NCI-H748 treated with DMSO at 0.1 percent for 48 hours (cell line): ENCODE measurements at regions not wholly inside any gene's neighbourhood (a gene's known extent, or its start where the extent isn't known, plus 50 kb on each side); places are given as distances from the start of the nearest gene placed in this dataset.

Experiments used
- DNase-seq: peaks from one replicate; lab custom pipeline; 2025; lab: John Stamatoyannopoulos, UW

DNA sequence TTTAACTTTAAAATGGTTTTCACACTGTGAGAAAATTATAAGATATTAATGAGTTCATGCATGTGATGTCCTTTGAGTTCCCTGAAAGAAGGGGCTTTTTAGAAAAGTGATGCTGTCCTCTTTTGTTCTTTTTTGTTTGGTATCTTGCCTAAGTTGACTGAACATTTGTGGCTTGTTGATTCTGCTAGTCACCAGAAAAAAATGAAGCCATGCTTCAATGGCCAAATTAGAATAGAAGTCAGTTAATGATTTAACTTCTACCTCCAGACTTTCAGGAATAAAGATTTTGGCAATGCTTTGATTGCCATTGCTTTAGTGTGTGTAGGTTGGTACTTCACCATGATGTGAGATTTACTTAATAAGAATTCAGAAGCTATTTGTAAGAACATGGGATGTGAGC is 260.6 kb upstream of the NECTIN3 start:
- DNase-seq: no peak

DNA sequence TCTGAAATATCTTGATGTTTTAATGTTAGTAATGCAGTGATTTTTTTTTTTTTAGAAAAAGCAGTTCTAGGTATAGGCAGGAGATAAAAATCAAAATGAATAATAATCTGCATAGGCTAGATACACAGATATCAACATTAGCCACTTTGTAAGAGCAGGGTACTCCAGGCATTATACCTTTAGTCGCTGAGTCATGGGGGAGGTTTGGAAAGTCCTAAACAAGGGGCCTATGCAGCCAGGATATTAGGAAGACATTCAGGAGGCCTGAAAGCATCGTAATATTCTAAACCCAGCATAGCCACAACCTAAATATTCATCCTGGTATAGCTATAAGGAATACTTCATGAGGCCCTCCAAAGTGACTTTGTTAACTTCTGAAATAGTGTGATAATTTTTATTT is 258.1 kb upstream of the NECTIN3 start:
- no peak for DNase-seq

DNA sequence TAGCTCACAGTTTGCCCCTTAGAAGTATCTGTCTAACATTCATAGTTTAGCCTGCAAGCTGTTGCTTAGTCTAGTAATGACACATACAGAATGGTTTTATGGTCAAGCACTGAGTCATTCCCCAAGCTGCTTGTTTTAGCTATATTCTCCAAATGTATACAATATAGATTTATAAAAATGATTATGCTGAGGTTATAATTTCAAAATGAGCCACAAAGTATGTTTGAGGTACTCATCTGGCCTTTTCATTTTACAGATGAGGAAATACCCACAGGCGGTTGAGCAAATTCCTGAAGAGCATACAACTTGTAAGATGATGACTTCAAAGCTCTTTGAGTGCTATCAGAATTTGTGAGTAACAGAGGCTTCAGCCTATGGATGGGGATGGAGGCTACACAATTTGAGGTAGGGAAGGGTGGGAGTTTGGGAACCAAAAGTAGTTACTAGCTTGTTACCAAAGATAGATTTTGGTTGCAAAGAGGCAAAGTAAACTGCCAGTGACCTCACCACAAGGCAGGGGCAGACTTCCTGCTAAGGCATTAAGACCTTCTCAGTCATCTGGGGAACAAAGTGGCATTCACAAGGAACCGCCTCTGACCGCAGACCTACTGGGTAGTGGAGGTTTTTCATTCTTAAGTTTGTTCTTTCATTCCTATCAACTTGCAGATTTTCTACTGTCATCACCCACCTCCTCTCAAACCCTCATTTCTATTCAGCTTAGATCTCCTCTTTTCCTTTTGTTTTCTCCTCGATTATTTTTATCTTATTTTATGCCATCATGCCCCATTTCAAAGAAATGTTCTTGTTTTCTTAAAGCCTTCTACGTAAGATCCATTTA is 257.2 kb upstream of the NECTIN3 start:
- DNase-seq: no peak

DNA sequence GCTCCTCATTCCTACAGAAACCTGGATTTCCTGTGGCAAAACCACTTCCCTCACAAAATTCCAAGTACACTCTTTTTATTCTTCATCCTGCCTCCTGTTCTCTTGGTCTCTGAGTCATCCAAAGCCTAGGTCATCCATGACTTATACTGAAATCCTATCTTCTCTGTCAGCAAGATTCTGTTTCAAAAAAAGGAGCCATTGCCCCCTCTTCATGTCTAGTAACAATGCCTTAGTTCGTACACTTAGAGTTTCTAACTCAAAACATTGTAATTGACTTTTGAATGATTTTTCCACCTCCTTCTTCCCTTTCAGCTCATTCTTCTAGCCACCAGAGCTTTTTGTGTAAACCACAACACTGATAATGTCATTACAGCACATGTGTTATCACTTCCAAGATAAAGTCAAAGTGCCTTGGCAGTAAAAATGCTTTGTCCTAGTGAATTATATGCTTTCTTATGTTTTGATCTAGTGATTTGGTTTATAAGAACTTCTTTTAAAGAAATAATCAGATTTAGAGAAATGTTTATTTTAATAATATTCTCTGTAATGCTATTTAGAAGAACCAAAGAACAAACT is 256.5 kb upstream of the NECTIN3 start:
- no peak for DNase-seq

DNA sequence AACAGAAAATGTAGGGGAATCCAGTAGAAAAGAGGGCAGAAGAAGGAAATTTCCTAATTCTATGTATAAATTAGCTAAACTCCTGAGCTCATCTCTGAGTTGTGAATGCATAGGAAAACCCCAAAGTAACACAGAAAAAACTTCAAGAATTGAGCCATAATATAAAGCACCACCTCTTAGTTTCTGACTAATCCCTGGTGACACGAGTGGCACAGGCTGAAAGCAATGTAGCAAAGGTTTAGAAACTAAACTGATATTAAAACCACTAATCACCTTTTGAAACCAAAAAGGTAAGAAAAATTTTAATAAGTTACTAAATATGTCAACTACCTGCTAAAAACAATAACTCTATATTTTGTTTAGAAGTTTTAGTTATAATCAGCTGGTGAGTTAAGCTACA is 255.6 kb upstream of the NECTIN3 start:
- DNase-seq: no peak

DNA sequence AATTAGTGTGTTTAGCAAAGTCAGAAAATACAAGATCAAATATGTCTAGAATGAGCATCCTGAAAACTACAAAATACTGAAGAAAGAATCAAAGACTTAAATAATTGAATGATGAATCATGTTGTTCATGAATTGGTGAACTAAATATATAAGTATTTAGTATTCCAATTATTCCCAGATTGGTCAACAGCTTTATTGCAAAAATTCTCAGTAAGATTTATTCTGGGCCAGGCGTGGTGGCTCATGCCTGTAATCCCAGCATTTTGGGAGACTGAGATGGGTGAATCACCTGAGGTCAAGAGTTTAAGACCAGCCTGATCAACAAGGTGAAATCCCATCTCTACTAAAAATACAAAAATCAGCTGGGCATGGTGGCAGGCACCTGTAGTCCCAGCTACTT is 250.0 kb upstream of the NECTIN3 start:
- DNase-seq: no peak

DNA sequence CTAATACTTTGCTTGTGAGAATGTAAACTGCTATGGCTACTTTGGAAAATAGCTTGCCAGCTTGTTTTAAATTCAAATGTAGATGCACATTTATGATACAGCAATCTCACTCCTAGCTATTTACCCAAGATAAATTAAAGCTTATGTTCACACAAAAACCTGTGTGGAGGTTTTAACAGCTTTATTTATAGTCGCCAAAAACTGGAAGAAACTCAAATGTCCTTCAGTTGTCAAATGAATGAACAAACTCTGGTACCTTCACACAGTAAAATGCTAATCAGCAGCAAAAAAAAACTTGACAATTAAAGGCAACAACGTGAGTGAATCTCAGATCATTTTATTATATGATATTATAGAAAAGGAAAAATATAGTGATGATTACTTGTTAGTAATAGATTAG is 248.6 kb upstream of the NECTIN3 start:
- no peak for DNase-seq

DNA sequence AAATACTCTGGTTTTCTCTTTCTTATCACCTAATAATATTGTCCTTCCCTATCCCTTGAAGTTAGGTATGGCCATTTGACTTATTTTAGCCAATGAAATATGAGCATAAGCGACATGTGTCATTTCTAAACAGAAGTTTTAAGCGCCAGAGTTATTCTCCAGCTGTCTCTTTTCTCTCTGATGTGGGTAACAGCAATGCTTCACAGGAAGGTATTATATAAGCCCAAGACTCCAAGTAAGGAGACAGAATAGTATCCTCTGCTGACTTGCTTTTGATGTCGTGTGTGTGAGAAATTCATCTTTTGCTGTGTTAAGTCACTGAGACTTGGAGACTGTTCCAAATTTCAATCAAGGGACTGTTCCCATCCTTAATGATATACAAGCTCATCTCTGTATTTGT is 224.6 kb upstream of the NECTIN3 start:
- DNase-seq: no peak

DNA sequence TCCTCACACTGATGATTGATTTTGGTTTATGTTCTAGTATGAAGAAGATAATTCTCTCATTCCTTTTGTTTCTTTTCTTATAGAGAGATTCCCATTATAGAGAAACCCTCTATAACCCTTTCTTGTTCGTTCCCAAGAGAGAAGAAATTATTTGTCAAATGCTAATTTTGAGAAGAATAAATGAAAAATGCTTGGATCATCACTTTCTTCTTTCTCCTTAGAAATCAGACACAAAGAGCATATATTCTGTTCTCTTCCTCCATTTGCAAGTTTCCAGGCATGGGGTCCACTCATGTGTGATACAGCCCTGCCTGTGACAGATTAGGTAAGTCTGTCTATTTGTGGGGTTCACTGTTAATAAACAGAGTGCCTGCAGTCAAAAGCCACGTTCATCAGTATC is 222.6 kb upstream of the NECTIN3 start:
- no peak for DNase-seq

DNA sequence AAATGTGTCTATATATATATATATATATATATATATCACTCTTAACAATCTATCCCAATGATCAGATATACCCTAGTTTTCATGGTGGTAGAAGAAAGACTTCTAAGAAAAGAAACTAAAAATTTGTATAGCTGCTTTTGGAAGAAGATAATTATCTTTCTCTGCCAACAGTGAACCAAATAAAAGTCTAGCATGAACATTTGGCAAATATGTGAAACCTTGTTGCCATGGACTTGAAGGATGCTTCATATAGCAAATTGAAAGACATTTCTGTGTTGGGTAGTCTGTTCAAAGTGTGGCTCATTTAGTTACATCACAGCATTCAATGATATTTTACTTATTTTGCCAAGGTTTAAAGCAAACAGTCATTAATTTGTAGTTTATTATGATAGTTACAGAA is 219.9 kb upstream of the NECTIN3 start:
- DNase-seq: no peak

DNA sequence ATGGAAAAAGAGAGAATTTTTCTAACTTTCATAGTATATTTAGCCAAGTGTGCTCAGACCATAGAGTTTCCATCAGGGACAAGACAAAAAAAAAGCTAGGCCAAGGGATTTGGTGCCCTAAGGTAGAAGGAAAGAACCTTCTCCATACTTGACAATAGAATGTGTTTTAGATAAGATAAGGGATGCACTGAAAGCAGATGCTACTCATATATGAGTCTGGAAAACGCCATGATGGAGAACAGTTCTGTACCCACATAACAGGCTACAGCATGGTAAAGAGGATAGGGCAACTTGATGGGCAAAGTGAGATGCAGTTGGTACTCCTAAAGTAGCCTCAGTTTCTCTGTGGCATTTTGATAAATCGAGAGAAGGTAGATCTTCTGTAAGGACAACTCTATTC is 216.4 kb upstream of the NECTIN3 start:
- no peak for DNase-seq

DNA sequence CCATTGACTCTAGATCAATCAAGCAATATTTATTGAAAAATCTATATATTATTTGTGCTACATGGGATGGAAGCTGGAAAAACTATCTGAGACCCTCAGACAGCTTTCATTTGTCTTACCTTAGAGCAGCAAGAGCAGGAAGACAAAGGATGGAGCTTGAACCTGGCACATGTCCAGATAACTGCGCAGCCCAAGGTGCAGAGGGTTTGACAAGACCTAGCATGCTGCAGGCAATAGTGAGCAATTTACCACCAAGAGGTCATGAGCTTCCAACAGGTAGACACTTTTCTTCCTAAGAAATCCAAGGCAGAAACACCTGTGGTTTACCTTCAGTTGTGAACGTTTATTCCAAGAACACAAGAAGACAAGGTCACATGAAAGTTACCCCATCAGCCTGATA is 214.7 kb upstream of the NECTIN3 start:
- no peak for DNase-seq

DNA sequence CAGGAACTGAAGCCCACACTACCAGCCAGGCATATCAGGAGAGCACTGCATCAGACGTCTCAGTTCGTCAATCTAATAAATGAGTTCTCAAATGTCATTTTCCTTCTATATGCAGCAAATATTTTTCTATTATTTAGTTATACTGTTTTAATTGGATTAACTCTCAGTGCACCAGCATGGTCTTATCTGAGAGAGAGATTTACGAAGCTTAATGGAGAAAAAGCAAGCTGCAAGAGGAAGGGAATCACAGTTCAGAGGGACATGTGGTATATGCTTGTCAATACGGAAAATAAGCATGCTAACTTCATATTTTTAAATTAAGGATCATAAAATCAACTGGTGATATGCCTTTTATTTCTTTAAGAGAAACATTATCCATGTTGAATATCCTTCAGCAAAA is 213.1 kb upstream of the NECTIN3 start:
- DNase-seq: no peak

DNA sequence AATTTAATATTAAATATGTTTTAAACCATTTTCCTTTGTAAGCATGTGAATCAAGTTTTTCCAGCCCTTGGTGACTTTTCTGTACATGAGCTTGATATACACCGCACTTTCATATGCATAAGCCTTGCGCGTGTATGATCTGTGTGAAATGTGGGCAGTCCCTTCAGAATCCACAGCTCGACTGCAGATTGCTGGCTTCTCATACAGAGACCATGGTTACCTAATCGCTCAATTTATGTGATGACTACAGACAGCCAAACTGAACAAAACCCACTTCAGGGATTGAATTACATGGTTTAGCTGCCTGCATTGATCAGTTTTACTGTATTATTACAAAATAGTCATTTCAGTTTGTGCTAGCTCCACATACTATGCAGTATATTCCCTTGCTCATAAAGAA is 212.3 kb upstream of the NECTIN3 start:
- peak; percentile 2 for DNase-seq

DNA sequence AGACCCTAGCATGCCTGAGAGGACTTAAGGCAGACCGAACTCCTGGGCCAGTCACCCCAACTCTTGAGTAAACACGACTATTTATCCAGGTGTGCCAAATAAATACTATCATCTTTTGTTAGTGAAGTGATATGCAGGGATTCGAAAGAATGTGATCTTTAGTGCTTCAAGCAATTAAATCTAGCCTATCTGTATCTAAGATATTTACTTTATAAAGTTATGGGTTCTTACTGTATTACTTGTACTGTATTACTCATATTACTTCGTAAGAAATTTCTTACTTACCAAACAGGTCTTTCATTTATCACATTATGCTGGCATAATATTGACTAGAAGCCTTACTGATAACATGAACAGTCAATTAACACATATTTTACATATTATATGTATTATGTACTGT is 211.6 kb upstream of the NECTIN3 start:
- DNase-seq: no peak

DNA sequence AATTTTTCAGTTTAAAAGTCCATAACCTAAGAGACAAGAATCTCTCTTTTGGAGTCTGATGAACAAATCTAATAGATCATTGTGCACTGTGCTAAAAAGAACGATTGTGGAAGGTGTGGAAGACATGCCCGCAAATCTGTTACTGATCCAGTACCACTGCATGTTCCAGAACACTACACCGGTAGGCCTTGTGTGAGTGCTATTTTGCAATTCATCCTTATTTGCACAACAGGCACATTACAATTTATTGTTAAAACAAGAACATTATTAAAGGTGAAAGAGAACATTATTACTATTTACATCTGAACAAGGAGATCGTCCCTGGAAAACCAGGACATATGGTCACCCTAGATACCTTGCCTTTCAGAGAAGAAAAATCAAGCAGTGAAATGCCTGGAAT is 205.7 kb upstream of the NECTIN3 start:
- DNase-seq: no peak

DNA sequence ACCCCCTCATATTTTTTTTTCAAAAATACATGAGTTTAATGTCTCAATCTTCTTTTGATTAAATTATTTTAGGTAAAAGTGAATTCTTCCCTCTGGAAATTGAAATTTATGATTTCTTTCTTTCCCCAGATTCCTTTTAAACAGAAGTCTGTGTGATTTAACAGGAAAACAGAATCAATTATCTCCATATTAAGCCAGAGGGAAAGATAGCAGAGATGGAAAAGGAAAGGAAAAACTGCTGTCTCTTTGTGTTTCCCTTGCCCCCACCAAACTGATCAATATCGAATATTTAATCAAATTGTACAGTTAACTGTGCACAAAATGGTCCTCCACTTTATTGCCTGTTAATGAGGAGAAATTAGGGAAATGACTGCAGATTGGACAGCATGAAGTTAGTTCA is 203.5 kb upstream of the NECTIN3 start:
- DNase-seq: no peak

DNA sequence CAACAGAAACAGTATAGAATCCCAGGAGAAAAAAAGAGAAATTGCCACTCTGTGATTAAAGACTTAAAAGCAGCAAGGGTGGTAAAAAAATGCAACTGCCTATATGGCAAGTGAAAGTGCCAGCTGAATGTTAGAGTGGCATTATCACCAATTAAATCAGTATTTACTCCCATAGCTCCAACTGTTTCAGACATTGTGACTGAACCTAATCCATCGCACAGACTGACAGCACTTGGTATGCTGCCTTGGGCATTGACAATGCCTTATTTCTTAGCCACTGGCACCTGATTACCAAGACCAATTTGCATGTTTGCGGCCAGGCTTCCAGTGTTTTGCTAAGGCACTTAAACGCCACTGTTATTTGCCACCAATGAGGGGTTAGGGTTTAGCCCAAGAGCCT is 201.9 kb upstream of the NECTIN3 start:
- no peak for DNase-seq

DNA sequence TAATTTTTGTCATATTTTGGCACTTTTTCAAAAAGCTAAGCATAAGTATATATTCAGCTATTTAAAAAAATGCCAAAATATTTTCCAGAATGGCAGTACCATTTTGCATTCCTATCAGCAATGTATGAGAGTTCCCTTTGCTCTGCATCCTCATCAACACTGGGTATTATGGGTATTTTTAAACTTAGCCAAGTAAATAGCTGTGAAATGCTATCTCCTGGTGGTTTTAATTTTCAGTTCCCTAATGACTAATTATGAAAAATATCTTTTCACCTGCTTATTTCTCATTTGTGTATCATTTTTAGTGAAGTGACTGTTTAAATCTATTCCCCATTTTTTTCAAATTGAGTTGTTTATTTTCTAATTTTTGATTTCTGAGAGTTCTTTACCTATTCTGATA is 199.7 kb upstream of the NECTIN3 start:
- no peak for DNase-seq

DNA sequence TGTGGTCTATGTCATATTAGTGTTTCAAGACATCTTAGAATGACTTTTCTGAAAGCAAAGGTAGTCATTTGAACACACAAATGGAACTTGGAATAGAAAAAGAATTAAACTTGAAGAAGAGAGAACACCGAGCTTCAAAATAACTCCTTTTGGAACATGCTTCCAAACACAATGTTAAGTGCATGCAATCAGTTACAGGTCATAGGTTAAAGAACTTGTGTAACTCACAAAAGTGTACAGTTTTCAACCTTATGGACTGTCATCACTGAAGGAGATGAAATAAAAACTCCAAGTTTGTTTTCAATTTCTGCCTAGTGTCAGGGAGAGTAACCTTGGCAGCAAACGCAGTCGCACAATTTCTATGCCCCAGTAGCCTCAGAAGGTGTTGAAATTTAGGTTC is 192.9 kb upstream of the NECTIN3 start:
- no peak for DNase-seq

DNA sequence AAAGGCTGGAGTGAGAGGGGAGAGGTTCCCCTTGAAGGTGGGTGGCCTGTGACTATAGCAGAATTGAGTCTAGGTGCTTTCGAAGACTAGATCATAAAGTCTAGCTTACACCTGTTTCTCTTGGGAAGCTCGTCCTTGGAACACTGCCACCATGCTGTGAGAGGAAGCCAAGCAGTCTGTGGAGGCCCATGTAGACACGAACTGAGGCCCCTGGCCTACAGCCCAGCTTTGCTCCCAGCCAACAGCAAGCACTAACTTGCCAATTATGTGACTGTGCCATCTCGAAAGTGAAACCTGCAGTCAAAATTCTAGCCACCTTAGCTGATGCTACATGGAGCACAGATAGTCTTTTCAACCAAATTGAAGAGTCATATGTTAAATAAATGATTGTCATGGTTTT is 190.5 kb upstream of the NECTIN3 start:
- DNase-seq: peak; percentile 30

DNA sequence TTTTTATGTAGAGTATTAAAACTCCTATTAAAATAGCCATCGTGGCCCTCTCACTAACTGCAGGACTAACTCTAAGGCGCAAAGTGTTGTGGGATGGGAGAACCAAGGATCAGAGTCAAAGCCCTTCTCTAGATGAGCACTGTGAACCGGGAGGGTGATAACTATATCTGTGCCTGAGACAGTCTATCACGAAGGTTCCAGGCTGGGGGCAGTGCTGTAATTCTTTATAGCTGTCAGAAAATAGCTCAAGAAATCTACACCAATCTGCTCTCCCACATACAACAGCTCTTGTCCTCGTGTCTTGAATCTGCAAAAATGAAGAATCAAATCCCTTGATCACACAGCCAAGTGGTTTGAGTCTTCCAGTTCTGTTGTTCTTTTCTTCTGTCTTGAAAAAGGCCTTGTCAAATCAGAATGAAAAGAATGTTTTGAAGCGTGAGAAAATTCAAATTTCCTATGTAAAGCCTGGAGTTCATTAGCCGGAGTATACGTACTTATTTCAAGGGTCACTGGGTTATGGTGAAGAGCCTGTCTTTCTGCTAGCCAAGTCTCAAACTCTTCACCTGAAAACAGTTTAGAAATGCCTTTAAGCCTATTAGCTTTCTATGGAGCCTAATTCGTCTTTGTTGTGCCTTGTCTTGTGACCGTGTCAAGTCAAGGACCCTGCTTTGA is 185.3 kb upstream of the NECTIN3 start:
- no peak for DNase-seq

DNA sequence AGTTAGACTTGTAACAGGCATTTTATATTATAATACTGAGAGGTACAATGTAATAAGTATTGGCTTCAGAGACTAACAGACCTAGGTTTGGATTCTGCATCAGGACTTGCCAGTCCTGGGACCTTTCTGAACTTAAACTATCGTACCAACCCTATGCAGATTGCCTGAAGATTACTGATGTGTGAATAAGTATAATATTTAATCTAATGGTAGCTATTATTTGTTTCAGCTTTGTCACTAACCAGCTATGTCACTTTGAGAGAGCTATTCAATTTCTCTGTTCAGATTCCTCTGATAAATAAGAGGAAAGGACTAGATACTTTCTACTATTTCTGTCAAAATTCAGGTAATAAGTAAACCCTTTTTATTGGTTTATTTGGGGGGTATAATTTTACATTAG is 184.4 kb upstream of the NECTIN3 start:
- DNase-seq: no peak
